Gastroesophageal sphincter (tissue), 4 donors: ENCODE measurements at regions not wholly inside any gene's neighbourhood (a gene's known extent, or its start where the extent isn't known, plus 50 kb on each side); places are given as distances from the start of the nearest gene placed in this dataset.

Experiments used
- ATAC-seq: fragments of 150-250 bp; one replicate; pipeline ENCODE4 v1.9.1; 2016; ENCODE audit warnings: mild to moderate bottlenecking, moderate library complexity
- H3K27ac ChIP-seq, 4 donors: fragments of 200-600 bp; sonication (generic) in 3 of 4; 1 replicate in 3 of 4; 2 replicates in 1 of 4; pipeline ENCODE4 v1.5.1; 2016 to 2019
- H3K27me3 ChIP-seq: fragments of 200-600 bp; sonication (generic); one replicate; pipeline ENCODE4 v1.5.1; 2019
- H3K36me3 ChIP-seq, 2 donors: fragments of 200-600 bp; sonication (generic); one replicate each; pipeline ENCODE4 v1.5.1; 2019; ENCODE audit warnings: control low read depth in 1 of 2
- H3K4me1 ChIP-seq, 3 donors: fragments of 200-600 bp; sonication (generic); 1 replicate in 2 of 3; 2 replicates in 1 of 3; pipeline ENCODE4 v1.5.1; 2016 to 2019; ENCODE audit warnings: control low read depth in 2 of 3
- H3K4me3 ChIP-seq, 2 donors: fragments of 200-600 bp; sonication (generic); one replicate each; pipeline ENCODE4 v1.5.1; 2019; ENCODE audit warnings: mild to moderate bottlenecking in 1 of 2, moderate library complexity in 1 of 2
- H3K9me3 ChIP-seq, 3 donors: fragments of 200-600 bp; sonication (generic); one replicate each; pipeline ENCODE4 v1.5.1; 2017 to 2019; ENCODE audit warnings: control low read depth in 2 of 3
- EP300 ChIP-seq: sonication (generic); formaldehyde crosslinking; IDR thresholded peaks from one replicate; pipeline ENCODE4 v1.6.1; 2017; ENCODE audit warnings: antibody characterized with exemption, mild to moderate bottlenecking
- POLR2A ChIP-seq, 2 donors: fragments of 450-650 bp; IDR thresholded peaks; one replicate each; pipeline ENCODE4 v1.6.1; 2017; ENCODE audit warnings: antibody characterized with exemption in 2 of 2, mild to moderate bottlenecking in 2 of 2, moderate library complexity in 1 of 2
- POLR2AphosphoS5 ChIP-seq: sonication (generic); formaldehyde crosslinking; IDR thresholded peaks from one replicate; pipeline ENCODE4 v1.6.1; 2017; ENCODE audit warnings: antibody characterized with exemption
- WGBS, 2 donors: methylation state at CpG; one replicate each; pipeline ENCODE4 v1.1.5; 2018; ENCODE audit warnings: low coverage in 1 of 2; 5-methylcytosine and 5-hydroxymethylcytosine counted together
- TF ChIP-seq, protein P1 (sequence below), 4 experiments: fragments of 200-600 bp in 2 of 4; fragments of 450-650 bp in 2 of 4; sonication (generic) in 1 of 4; IDR thresholded peaks; one replicate each; pipeline ENCODE4 v1.5.1; 2017 to 2019; ENCODE audit warnings: antibody characterized with exemption in 4 of 4, mild to moderate bottlenecking in 2 of 4, moderate library complexity in 2 of 4

DNA sequence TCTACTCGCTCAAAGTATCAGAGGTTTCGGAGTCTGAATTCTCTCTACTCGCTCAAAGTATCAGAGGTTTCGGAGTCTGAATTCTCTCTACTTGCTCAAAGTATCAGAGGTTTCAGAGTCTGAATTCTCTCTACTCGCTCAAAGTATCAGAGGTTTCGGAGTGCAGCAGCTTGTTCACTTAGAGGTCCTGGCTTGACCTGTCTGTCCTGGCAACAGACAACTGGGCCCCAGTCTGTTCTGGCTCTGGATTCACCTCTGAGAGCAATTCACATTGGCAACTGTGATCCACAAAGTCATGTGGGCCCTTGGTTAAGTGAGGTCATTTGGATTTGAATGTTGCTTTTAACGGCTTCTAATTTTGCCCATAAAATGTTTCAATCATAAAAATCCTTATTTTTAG is 63.9 kb upstream of the ST8SIA6 start:
- Histone ChIP-seq H3K27ac (no peak overlapping the region), H3K4me1 (no peaks in the 10 kb centered on the region), H3K36me3 (no peaks in the 10 kb centered on the region), H3K4me3 (no peak overlapping the region), H3K27me3 (no peaks in the 10 kb centered on the region), H3K9me3 (no peaks in the 10 kb centered on the region)
- TF ChIP-seq POLR2A (IDR thresholded peaks at IDR 0.05), result no peak
- ATAC-seq, result no peak
- 89% methylated on average over 3 of the region's 7 CpGs; no CpG with 5 or more reads in 1 of the 2 donors for WGBS, 2 donors

GRCh38 chr10:17516376-17516775 is 62.0 kb upstream of the ST8SIA6 start:
- peaks cover 0 to 6% (median 0%) of the 10 kb centered on the region in 3 donors for H3K4me1 ChIP-seq
- no peak overlapping the region for H3K27ac ChIP-seq
- ATAC-seq, result no peak
- H3K36me3 ChIP-seq, result no peaks in the 10 kb centered on the region
- TF ChIP-seq EP300 (no peak), POLR2AphosphoS5 (no peak), POLR2A (IDR thresholded peaks at IDR 0.05) (no peak)
- TF ChIP-seq, protein P1, sequence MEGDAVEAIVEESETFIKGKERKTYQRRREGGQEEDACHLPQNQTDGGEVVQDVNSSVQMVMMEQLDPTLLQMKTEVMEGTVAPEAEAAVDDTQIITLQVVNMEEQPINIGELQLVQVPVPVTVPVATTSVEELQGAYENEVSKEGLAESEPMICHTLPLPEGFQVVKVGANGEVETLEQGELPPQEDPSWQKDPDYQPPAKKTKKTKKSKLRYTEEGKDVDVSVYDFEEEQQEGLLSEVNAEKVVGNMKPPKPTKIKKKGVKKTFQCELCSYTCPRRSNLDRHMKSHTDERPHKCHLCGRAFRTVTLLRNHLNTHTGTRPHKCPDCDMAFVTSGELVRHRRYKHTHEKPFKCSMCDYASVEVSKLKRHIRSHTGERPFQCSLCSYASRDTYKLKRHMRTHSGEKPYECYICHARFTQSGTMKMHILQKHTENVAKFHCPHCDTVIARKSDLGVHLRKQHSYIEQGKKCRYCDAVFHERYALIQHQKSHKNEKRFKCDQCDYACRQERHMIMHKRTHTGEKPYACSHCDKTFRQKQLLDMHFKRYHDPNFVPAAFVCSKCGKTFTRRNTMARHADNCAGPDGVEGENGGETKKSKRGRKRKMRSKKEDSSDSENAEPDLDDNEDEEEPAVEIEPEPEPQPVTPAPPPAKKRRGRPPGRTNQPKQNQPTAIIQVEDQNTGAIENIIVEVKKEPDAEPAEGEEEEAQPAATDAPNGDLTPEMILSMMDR (IDR thresholded peaks at IDR 0.05), result no peak
- H3K27me3 ChIP-seq, result no peaks in the 10 kb centered on the region
- WGBS, 2 donors, result 74 to 75% methylated on average over 4 to 5 of the region's 6 CpGs
- H3K9me3 ChIP-seq, result no peaks in the 10 kb centered on the region
- no peak overlapping the region for H3K4me3 ChIP-seq

DNA sequence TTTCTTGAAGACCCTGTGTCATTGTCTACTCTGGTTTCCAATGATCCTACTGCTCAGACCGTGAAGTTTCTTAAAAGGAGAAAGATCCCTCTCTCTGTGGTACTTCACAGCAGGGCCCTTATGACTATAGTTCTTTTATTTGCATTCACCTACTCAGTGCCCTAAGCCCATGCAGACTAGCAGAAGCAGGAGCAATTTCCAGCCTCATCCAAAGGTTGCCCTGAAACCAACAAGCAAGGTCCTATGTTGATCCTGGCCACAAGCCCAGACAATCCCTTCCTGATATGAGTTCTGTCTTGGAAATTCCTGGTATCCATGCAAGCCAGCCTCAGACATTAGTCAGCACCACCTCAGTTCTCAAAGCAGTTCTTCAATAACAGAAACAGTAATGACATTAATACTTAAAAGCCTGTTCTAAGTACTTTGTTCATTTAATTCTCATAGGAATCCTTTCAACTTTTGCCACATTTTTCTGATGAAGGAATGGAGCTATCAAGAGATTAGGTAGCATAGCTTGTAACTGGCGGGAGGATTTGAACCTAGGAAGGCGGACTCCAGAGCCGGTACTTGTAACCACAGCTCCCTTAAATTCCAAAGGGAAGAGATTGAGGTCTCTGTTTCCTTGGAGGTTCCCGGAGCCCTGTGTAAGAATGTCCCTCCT is 58.1 kb upstream of the ST8SIA6 start:
- WGBS, 2 donors, result 63% methylated on average over 5 of the region's 5 CpGs; no CpG with 5 or more reads in 1 of the 2 donors
- Histone ChIP-seq H3K27me3 (no peaks in the 10 kb centered on the region), H3K36me3 (no peaks in the 10 kb centered on the region), H3K9me3 (no peaks in the 10 kb centered on the region), H3K4me1 (peaks cover 0 to 6% (median 0%) of the 10 kb centered on the region in 3 donors), H3K4me3 (no peak overlapping the region), H3K27ac (peak overlapping the region in 1 of 4 donors; percentile 14)
- TF ChIP-seq POLR2A (IDR thresholded peaks at IDR 0.05), result no peak
- no peak for TF ChIP-seq POLR2AphosphoS5
- no peak for TF ChIP-seq EP300
- TF ChIP-seq, protein P1 (IDR thresholded peaks at IDR 0.05), result no peak
- ATAC-seq, result peak; percentile 41

GRCh38 chr10:17510242-17510908 is 56.0 kb upstream of the ST8SIA6 start:
- no peak for ATAC-seq

GRCh38 chr10:17507538-17507937 is 53.1 kb upstream of the ST8SIA6 start:
- Histone ChIP-seq H3K9me3 (no peaks in the 10 kb centered on the region), H3K4me1 (peaks cover 0 to 6% (median 0%) of the 10 kb centered on the region in 3 donors), H3K27ac (no peak overlapping the region), H3K4me3 (no peak overlapping the region), H3K27me3 (no peaks in the 10 kb centered on the region), H3K36me3 (no peaks in the 10 kb centered on the region)
- ATAC-seq, result no peak
- WGBS, 2 donors, result 89 to 94% methylated on average over 4 of the region's 4 CpGs
- TF ChIP-seq EP300, result no peak
- no peak for TF ChIP-seq POLR2A (IDR thresholded peaks at IDR 0.05)
- TF ChIP-seq, protein P1 (IDR thresholded peaks at IDR 0.05), result no peak
- no peak for TF ChIP-seq POLR2AphosphoS5

More at GRCh38 chr10:17510242-17510908, 56.0 kb upstream of the ST8SIA6 start:
- Histone ChIP-seq H3K4me3 (no peak overlapping the region), H3K36me3 (no peaks in the 10 kb centered on the region), H3K27me3 (no peaks in the 10 kb centered on the region), H3K9me3 (no peaks in the 10 kb centered on the region), H3K27ac (no peak overlapping the region), H3K4me1 (peaks cover 0 to 6% (median 0%) of the 10 kb centered on the region in 3 donors)
- WGBS, 2 donors, result 82 to 96% methylated on average over 4 of the region's 5 CpGs
- TF ChIP-seq POLR2AphosphoS5 (no peak), EP300 (no peak), POLR2A (IDR thresholded peaks at IDR 0.05) (no peak)
- TF ChIP-seq, protein P1 (IDR thresholded peaks at IDR 0.05), result no peak
